ENCODE measurements at regions not wholly inside any gene's neighbourhood (a gene's known extent, or its start where the extent isn't known, plus 50 kb on each side); places are given as distances from the start of the nearest gene placed in this dataset.

- no peak overlapping the region for H3K27ac Mint-ChIP-seq
- POLR2A ChIA-PET: no interaction called here
- no peak overlapping the region for H3K4me3 Mint-ChIP-seq
- CTCF ChIA-PET: no interaction called here
- H3K4me1 Mint-ChIP-seq (ENCODE audit: low read depth): no peaks in the 10 kb centered on the region
- DNase-seq (no peak), ATAC-seq (no peak)
- H3K9me3 Mint-ChIP-seq (ENCODE audit: insufficient read depth): peaks cover 3% of the 10 kb centered on the region
- no peaks in the 10 kb centered on the region for H3K36me3 Mint-ChIP-seq (ENCODE audit: low read depth)
- no peaks in the 10 kb centered on the region for H3K27me3 Mint-ChIP-seq (ENCODE audit: low read depth)
These were observed 435.2 kb downstream of the GABRG2 start for GRCh38 chr5:162502780-162503179.

GRCh38 chr5:162503796-162504195, 436.2 kb downstream of the GABRG2 start:
- no peaks in the 10 kb centered on the region for H3K27me3 Mint-ChIP-seq (ENCODE audit: low read depth)
- ChIA-PET POLR2A (no interaction called here), CTCF (no interaction called here)
- no peaks in the 10 kb centered on the region for H3K36me3 Mint-ChIP-seq (ENCODE audit: low read depth)
- H3K4me3 Mint-ChIP-seq: no peak overlapping the region
- no peak overlapping the region for H3K27ac Mint-ChIP-seq
- no peaks in the 10 kb centered on the region for H3K4me1 Mint-ChIP-seq (ENCODE audit: low read depth)
- DNase-seq (no peak), ATAC-seq (no peak)
- peaks cover 3% of the 10 kb centered on the region for H3K9me3 Mint-ChIP-seq (ENCODE audit: insufficient read depth)

GRCh38 chr5:162512935-162513565, 445.5 kb downstream of the GABRG2 start:
- Mint-ChIP-seq H3K4me3 (no peak overlapping the region), H3K9me3 (ENCODE audit: insufficient read depth) (peaks cover 8% of the 10 kb centered on the region), H3K4me1 (ENCODE audit: low read depth) (no peaks in the 10 kb centered on the region), H3K27ac (no peak overlapping the region), H3K36me3 (ENCODE audit: low read depth) (no peaks in the 10 kb centered on the region), H3K27me3 (ENCODE audit: low read depth) (no peaks in the 10 kb centered on the region)
- POLR2A ChIA-PET: no interaction called here
- CTCF ChIA-PET: no interaction called here
- ATAC-seq (no peak), DNase-seq (no peak)

GRCh38 chr5:162514116-162514515, 446.5 kb downstream of the GABRG2 start:
- DNase-seq: no peak
- H3K27ac Mint-ChIP-seq: no peak overlapping the region
- no peak for ATAC-seq
- peaks cover 8% of the 10 kb centered on the region for H3K9me3 Mint-ChIP-seq (ENCODE audit: insufficient read depth)
- H3K4me1 Mint-ChIP-seq (ENCODE audit: low read depth): no peaks in the 10 kb centered on the region
- ChIA-PET CTCF (no interaction called here), POLR2A (no interaction called here)
- no peaks in the 10 kb centered on the region for H3K36me3 Mint-ChIP-seq (ENCODE audit: low read depth)
- no peaks in the 10 kb centered on the region for H3K27me3 Mint-ChIP-seq (ENCODE audit: low read depth)
- no peak overlapping the region for H3K4me3 Mint-ChIP-seq

GRCh38 chr5:162520878-162521277, 453.3 kb downstream of the GABRG2 start:
- Mint-ChIP-seq H3K9me3 (ENCODE audit: insufficient read depth) (peaks cover 13% of the 10 kb centered on the region), H3K4me3 (no peak overlapping the region), H3K27me3 (ENCODE audit: low read depth) (no peaks in the 10 kb centered on the region), H3K4me1 (ENCODE audit: low read depth) (no peaks in the 10 kb centered on the region), H3K27ac (no peak overlapping the region), H3K36me3 (ENCODE audit: low read depth) (no peaks in the 10 kb centered on the region)
- ChIA-PET CTCF (no interaction called here), POLR2A (no interaction called here)
- no peak for DNase-seq
- ATAC-seq: no peak

- no peaks in the 10 kb centered on the region for H3K4me1 Mint-ChIP-seq (ENCODE audit: low read depth)
- H3K27me3 Mint-ChIP-seq (ENCODE audit: low read depth): no peaks in the 10 kb centered on the region
- DNase-seq (no peak), ATAC-seq (no peak)
- H3K4me3 Mint-ChIP-seq: no peak overlapping the region
- no peaks in the 10 kb centered on the region for H3K36me3 Mint-ChIP-seq (ENCODE audit: low read depth)
- POLR2A ChIA-PET: no interaction called here
- H3K9me3 Mint-ChIP-seq (ENCODE audit: insufficient read depth): peaks cover 18% of the 10 kb centered on the region
- no peak overlapping the region for H3K27ac Mint-ChIP-seq
- CTCF ChIA-PET: no interaction called here
These were observed 461.6 kb downstream of the GABRG2 start for GRCh38 chr5:162529209-162529608.

GRCh38 chr5:162529886-162530285, 462.3 kb downstream of the GABRG2 start:
- no peak for ATAC-seq
- Mint-ChIP-seq H3K27ac (no peak overlapping the region), H3K27me3 (ENCODE audit: low read depth) (no peaks in the 10 kb centered on the region), H3K4me3 (no peak overlapping the region), H3K36me3 (ENCODE audit: low read depth) (no peaks in the 10 kb centered on the region), H3K9me3 (ENCODE audit: insufficient read depth) (peaks cover 18% of the 10 kb centered on the region), H3K4me1 (ENCODE audit: low read depth) (no peaks in the 10 kb centered on the region)
- POLR2A ChIA-PET: no interaction called here
- CTCF ChIA-PET: no interaction called here
- DNase-seq: no peak

- DNase-seq (no peak), ATAC-seq (no peak)
- Mint-ChIP-seq H3K27ac (no peak overlapping the region), H3K36me3 (ENCODE audit: low read depth) (no peaks in the 10 kb centered on the region), H3K4me1 (ENCODE audit: low read depth) (no peaks in the 10 kb centered on the region), H3K9me3 (ENCODE audit: insufficient read depth) (peaks cover 4% of the 10 kb centered on the region), H3K27me3 (ENCODE audit: low read depth) (no peaks in the 10 kb centered on the region), H3K4me3 (no peak overlapping the region)
- ChIA-PET CTCF (no interaction called here), POLR2A (no interaction called here)
These were observed 475.9 kb downstream of the GABRG2 start for GRCh38 chr5:162543437-162543836.

GRCh38 chr5:162544905-162545304, 477.3 kb downstream of the GABRG2 start:
- Mint-ChIP-seq H3K27me3 (ENCODE audit: low read depth) (no peaks in the 10 kb centered on the region), H3K4me3 (no peak overlapping the region), H3K27ac (no peak overlapping the region), H3K9me3 (ENCODE audit: insufficient read depth) (peaks cover 8% of the 10 kb centered on the region), H3K36me3 (ENCODE audit: low read depth) (no peaks in the 10 kb centered on the region), H3K4me1 (ENCODE audit: low read depth) (no peaks in the 10 kb centered on the region)
- ATAC-seq (no peak), DNase-seq (no peak)
- CTCF ChIA-PET: no interaction called here
- POLR2A ChIA-PET: no interaction called here

GRCh38 chr5:162550236-162550635, 482.7 kb downstream of the GABRG2 start:
- Mint-ChIP-seq H3K36me3 (ENCODE audit: low read depth) (no peaks in the 10 kb centered on the region), H3K27me3 (ENCODE audit: low read depth) (no peaks in the 10 kb centered on the region), H3K4me1 (ENCODE audit: low read depth) (no peaks in the 10 kb centered on the region), H3K4me3 (no peak overlapping the region), H3K9me3 (ENCODE audit: insufficient read depth) (peaks cover 5% of the 10 kb centered on the region), H3K27ac (no peak overlapping the region)
- no peak for DNase-seq
- ATAC-seq: no peak
- POLR2A ChIA-PET: no interaction called here
- CTCF ChIA-PET: no interaction called here

- ChIA-PET CTCF (no interaction called here), POLR2A (no interaction called here)
- no peak overlapping the region for H3K27ac Mint-ChIP-seq
- H3K4me1 Mint-ChIP-seq (ENCODE audit: low read depth): no peaks in the 10 kb centered on the region
- DNase-seq: no peak
- H3K27me3 Mint-ChIP-seq (ENCODE audit: low read depth): no peaks in the 10 kb centered on the region
- no peak overlapping the region for H3K4me3 Mint-ChIP-seq
- H3K9me3 Mint-ChIP-seq (ENCODE audit: insufficient read depth): peaks cover 21% of the 10 kb centered on the region
- ATAC-seq: no peak
- H3K36me3 Mint-ChIP-seq (ENCODE audit: low read depth): no peaks in the 10 kb centered on the region
These were observed 490.5 kb downstream of the GABRG2 start for GRCh38 chr5:162558120-162558519.

- Mint-ChIP-seq H3K36me3 (ENCODE audit: low read depth) (no peaks in the 10 kb centered on the region), H3K27ac (no peak overlapping the region), H3K4me3 (no peak overlapping the region), H3K9me3 (ENCODE audit: insufficient read depth) (peaks cover 15% of the 10 kb centered on the region), H3K4me1 (ENCODE audit: low read depth) (no peaks in the 10 kb centered on the region), H3K27me3 (ENCODE audit: low read depth) (no peaks in the 10 kb centered on the region)
- ChIA-PET POLR2A (no interaction called here), CTCF (no interaction called here)
- ATAC-seq (no peak), DNase-seq (no peak)
These were observed 500.1 kb downstream of the GABRG2 start for GRCh38 chr5:162567644-162568043.

- Mint-ChIP-seq H3K27ac (no peak overlapping the region), H3K27me3 (ENCODE audit: low read depth) (no peaks in the 10 kb centered on the region), H3K4me3 (no peak overlapping the region), H3K36me3 (ENCODE audit: low read depth) (no peaks in the 10 kb centered on the region), H3K9me3 (ENCODE audit: insufficient read depth) (peaks cover 20% of the 10 kb centered on the region), H3K4me1 (ENCODE audit: low read depth) (no peaks in the 10 kb centered on the region)
- DNase-seq (no peak), ATAC-seq (no peak)
- ChIA-PET POLR2A (no interaction called here), CTCF (no interaction called here)
These were observed 506.2 kb downstream of the GABRG2 start for GRCh38 chr5:162573758-162574157.

Data from activated CD8-positive, alpha-beta T cell treated with anti-CD3 and anti-CD28 coated beads, Interleukin-2, amount 10 ng/mL, durations not matched to agents 7 days and 5 days (primary cell).